Prostate gland (tissue), 2 donors: ENCODE measurements at regions not wholly inside any gene's neighbourhood (a gene's known extent, or its start where the extent isn't known, plus 50 kb on each side); places are given as distances from the start of the nearest gene placed in this dataset.

Source experiments
- DNase-seq: peaks from one replicate; pipeline ENCODE4 v3.0.0-alpha.2; 2019; ENCODE audit warnings: low spot score
- H3K27ac ChIP-seq, 2 donors: fragments of 200-600 bp; sonication (generic); 2 replicates each; pipeline ENCODE4 v1.5.1; 2017 to 2019
- H3K27me3 ChIP-seq: fragments of 200-600 bp; sonication (generic); replicated peaks from 2 replicates; pipeline ENCODE4 v1.5.1; 2019; ENCODE audit not compliant: insufficient read depth
- H3K36me3 ChIP-seq, 2 donors: fragments of 200-600 bp; sonication (generic); 1 replicate in 1 of 2; 2 replicates in 1 of 2; pipeline versions ENCODE4 v1.5.1 to v1.8.1; 2017 to 2019
- H3K4me1 ChIP-seq: fragments of 200-600 bp; sonication (generic); replicated peaks from 2 replicates; pipeline ENCODE4 v1.5.1; 2019
- H3K4me3 ChIP-seq, 2 donors: fragments of 200-600 bp; sonication (generic); 2 replicates each; pipeline ENCODE4 v1.5.1; 2017 to 2019
- H3K9me3 ChIP-seq: fragments of 200-600 bp; sonication (generic); 2 replicates; pipeline ENCODE4 v1.5.1; 2017
- POLR2A ChIP-seq: fragments of 450-650 bp; IDR thresholded peaks from one replicate; pipeline ENCODE4 v1.6.1; 2016; ENCODE audit warnings: antibody characterized with exemption, mild to moderate bottlenecking
- POLR2AphosphoS5 ChIP-seq: sonication (generic); formaldehyde crosslinking; IDR thresholded peaks from one replicate; pipeline ENCODE4 v1.6.1; 2017; ENCODE audit warnings: antibody characterized with exemption
- WGBS: methylation state at CpG from one replicate; pipeline ENCODE4 v1.1.5; 2018; 5-methylcytosine and 5-hydroxymethylcytosine counted together
- intact Hi-C: fragments of 100-400 bp; cut with DNase I; formaldehyde crosslinking; loops from one replicate; pipeline ENCODE4 v1.14.2; 2022
- TF ChIP-seq, protein P1 (sequence below), 4 experiments: fragments of 200-600 bp in 2 of 4; fragments of 450-650 bp in 2 of 4; sonication (generic) in 2 of 4; IDR thresholded peaks; 1 replicate in 3 of 4; 2 replicates in 1 of 4; pipeline ENCODE4 v1.5.1; 2016 to 2019; ENCODE audit warnings: antibody characterized with exemption in 4 of 4, mild to moderate bottlenecking in 2 of 4, moderate library complexity in 2 of 4

DNA sequence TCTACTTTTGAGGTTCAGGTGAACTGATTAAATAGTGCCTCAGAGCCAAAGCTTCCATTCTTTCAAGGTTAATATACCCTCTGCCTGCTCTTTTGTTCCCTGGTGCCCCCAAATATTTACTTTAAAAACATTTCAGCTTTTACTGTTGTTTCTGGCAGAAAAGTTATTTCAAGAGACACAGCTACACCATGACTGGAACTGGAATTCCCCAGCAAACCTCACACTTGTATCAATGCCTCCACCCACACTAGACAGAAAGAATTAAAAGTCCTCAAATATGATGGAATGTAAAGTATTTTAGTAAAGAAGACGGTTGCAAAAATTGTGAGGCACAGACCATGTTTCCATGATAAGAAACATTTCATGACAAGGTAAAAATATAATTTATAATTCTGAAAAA is 720.2 kb upstream of the TYRP1 start:
- no peaks in the 10 kb centered on the region for H3K27me3 ChIP-seq
- H3K4me3 ChIP-seq, result no peak overlapping the region
- TF ChIP-seq POLR2AphosphoS5, result no peak
- TF ChIP-seq, protein P1, sequence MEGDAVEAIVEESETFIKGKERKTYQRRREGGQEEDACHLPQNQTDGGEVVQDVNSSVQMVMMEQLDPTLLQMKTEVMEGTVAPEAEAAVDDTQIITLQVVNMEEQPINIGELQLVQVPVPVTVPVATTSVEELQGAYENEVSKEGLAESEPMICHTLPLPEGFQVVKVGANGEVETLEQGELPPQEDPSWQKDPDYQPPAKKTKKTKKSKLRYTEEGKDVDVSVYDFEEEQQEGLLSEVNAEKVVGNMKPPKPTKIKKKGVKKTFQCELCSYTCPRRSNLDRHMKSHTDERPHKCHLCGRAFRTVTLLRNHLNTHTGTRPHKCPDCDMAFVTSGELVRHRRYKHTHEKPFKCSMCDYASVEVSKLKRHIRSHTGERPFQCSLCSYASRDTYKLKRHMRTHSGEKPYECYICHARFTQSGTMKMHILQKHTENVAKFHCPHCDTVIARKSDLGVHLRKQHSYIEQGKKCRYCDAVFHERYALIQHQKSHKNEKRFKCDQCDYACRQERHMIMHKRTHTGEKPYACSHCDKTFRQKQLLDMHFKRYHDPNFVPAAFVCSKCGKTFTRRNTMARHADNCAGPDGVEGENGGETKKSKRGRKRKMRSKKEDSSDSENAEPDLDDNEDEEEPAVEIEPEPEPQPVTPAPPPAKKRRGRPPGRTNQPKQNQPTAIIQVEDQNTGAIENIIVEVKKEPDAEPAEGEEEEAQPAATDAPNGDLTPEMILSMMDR (IDR thresholded peaks at IDR 0.05), result no peak
- no peaks in the 10 kb centered on the region for H3K4me1 ChIP-seq
- no peaks in the 10 kb centered on the region for H3K36me3 ChIP-seq
- DNase-seq, result no peak
- intact Hi-C loops, result no loop called here
- no peaks in the 10 kb centered on the region for H3K9me3 ChIP-seq
- H3K27ac ChIP-seq, result no peak overlapping the region
- 56% methylated on average over 1 of the region's 1 CpG for WGBS

DNA sequence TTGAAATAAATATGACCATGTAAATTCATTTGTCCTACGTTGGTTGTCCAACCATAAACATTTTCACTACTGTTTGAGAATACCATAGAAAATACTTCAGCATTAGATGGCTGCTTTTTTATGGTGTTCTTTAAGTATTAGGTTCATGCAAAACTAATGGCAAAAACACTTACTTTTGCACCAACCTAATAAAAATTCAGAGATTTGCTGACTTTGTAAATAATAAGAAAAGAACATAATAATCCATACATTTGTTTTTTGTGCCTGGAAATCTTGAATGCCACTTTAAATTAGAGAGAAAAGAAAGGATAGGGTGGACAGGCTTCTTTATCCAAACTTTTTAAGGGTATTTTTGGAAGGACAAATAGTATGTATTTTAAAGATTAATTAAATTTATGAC is 719.7 kb upstream of the TYRP1 start:
- DNase-seq, result no peak
- Histone ChIP-seq H3K9me3 (no peaks in the 10 kb centered on the region), H3K4me1 (no peaks in the 10 kb centered on the region), H3K36me3 (no peaks in the 10 kb centered on the region), H3K4me3 (no peak overlapping the region), H3K27me3 (no peaks in the 10 kb centered on the region), H3K27ac (no peak overlapping the region)
- 86% methylated on average over 1 of the region's 1 CpG for WGBS
- intact Hi-C loops, result no loop called here
- TF ChIP-seq, protein P1 (IDR thresholded peaks at IDR 0.05), result no peak
- TF ChIP-seq POLR2A (no peak), POLR2AphosphoS5 (no peak)

DNA sequence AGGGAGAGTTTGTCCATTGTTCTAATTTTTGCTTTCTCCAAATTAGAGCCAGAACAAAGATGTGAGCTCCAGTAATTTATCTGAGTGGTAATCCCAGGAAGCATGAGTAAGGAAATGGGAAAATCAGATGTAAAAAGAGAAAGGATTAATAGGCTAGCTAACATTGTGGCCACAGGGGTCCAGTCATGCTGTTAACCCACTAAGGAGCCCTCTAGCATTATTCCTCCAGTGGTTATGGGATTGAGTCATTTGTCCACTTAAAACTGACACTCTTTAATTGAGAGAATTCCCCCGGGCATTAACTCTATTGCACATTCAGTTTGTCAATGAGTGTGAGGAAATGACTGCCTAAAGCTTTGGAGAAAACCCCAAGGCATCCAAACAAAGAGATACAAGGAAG is 700.3 kb upstream of the TYRP1 start:
- H3K9me3 ChIP-seq, result no peaks in the 10 kb centered on the region
- no peak for DNase-seq
- no peaks in the 10 kb centered on the region for H3K36me3 ChIP-seq
- H3K27me3 ChIP-seq, result no peaks in the 10 kb centered on the region
- H3K27ac ChIP-seq, result no peak overlapping the region
- no peaks in the 10 kb centered on the region for H3K4me1 ChIP-seq
- intact Hi-C loops, result no loop called here
- 67% methylated on average over 1 of the region's 1 CpG for WGBS
- no peak for TF ChIP-seq POLR2A
- TF ChIP-seq POLR2AphosphoS5, result no peak
- TF ChIP-seq, protein P1 (IDR thresholded peaks at IDR 0.05), result no peak
- H3K4me3 ChIP-seq, result no peak overlapping the region

DNA sequence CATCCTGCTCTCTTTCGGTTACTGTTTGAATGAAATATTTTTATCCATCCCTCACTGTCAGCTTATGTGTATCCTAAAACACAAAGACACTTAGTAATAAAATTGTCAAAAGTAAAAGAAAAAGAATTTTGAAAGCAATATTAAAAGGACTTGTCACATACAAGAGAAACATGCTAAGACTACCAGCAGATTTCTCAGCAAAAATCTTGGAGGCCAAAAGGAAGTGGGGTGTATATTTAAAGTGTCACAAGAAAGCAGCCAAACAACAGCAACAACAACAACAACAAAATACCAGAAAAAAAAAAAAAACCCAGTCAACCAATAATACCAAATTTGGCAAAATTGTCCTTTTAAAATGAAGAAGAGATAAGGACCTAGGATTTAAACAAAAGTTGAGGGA is 678.7 kb upstream of the TYRP1 start:
- H3K4me3 ChIP-seq, result no peak overlapping the region
- H3K27me3 ChIP-seq, result no peaks in the 10 kb centered on the region
- no peak for DNase-seq
- H3K36me3 ChIP-seq, result no peaks in the 10 kb centered on the region
- H3K4me1 ChIP-seq, result no peaks in the 10 kb centered on the region
- no peaks in the 10 kb centered on the region for H3K9me3 ChIP-seq
- H3K27ac ChIP-seq, result no peak overlapping the region
- intact Hi-C loops, result no loop called here
- 96% methylated on average over 1 of the region's 1 CpG for WGBS
- TF ChIP-seq, protein P1 (IDR thresholded peaks at IDR 0.05), result no peak
- TF ChIP-seq POLR2A (no peak), POLR2AphosphoS5 (no peak)

DNA sequence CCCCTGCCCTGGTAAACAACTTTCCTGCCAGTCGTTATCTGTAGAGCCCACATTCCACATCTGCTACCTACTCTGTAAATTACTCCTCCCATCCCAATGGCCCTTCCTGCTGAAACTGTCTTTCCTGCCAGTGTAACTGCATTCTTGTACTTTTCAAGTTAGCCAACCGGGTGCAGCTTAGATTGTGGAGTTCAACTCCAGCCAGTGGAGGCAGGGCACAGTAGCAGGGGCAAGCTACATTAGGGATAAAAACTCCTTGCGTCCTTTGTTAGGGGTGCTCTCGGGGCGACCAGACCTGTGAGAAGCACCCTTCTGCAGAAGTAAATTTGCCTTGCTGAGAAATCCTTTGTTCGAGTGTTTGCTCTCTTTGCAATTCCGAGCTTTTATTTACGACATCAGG is 639.0 kb upstream of the TYRP1 start:
- no peaks in the 10 kb centered on the region for H3K36me3 ChIP-seq
- no peaks in the 10 kb centered on the region for H3K4me1 ChIP-seq
- TF ChIP-seq, protein P1 (IDR thresholded peaks at IDR 0.05), result no peak
- TF ChIP-seq POLR2A (no peak), POLR2AphosphoS5 (no peak)
- H3K9me3 ChIP-seq, result no peaks in the 10 kb centered on the region
- no peak overlapping the region for H3K4me3 ChIP-seq
- DNase-seq, result no peak
- 78% methylated on average over 8 of the region's 8 CpGs for WGBS
- no peak overlapping the region for H3K27ac ChIP-seq
- no peaks in the 10 kb centered on the region for H3K27me3 ChIP-seq
- intact Hi-C loops, result no loop called here
